Heart right ventricle (tissue), 16 donors: ENCODE measurements at regions not wholly inside any gene's neighbourhood (a gene's known extent, or its start where the extent isn't known, plus 50 kb on each side); places are given as distances from the start of the nearest gene placed in this dataset.

Experiments used
- ATAC-seq, 8 donors: fragments of 200-7000 bp; cut with Tn5 transposase; one replicate each; pipeline ENCODE4 v1.9.1; 2020; ENCODE audit warnings: mild to moderate bottlenecking in 8 of 8, moderate library complexity in 8 of 8, moderate number of reproducible peaks in 1 of 8
- DNase-seq, 2 donors: peaks; one replicate each; pipeline ENCODE4 v3.0.0-alpha.2; 2020
- H3K27ac ChIP-seq, 10 donors: fragments of 200-600 bp; sonication (generic) in 2 of 10; one replicate each; pipeline versions ENCODE4 v1.5.0 to v1.8.0; 2020 to 2022; ENCODE audit warnings: mild to moderate bottlenecking in 3 of 10
- H3K27me3 ChIP-seq, 7 donors: fragments of 200-600 bp; one replicate each; pipeline ENCODE4 v1.8.0; 2021 to 2022; ENCODE audit warnings: mild to moderate bottlenecking in 2 of 7
- H3K36me3 ChIP-seq, 9 donors: fragments of 200-600 bp; sonication (generic) in 1 of 9; one replicate each; pipeline versions ENCODE4 v1.5.0 to v1.8.0; 2020 to 2022; ENCODE audit warnings: mild to moderate bottlenecking in 2 of 9
- H3K4me1 ChIP-seq, 9 donors: fragments of 200-600 bp; sonication (generic) in 1 of 9; one replicate each; pipeline versions ENCODE4 v1.5.0 to v1.8.0; 2020 to 2022; ENCODE audit warnings: mild to moderate bottlenecking in 4 of 9
- H3K4me3 ChIP-seq, 10 donors: fragments of 200-600 bp; sonication (generic) in 2 of 10; one replicate each; pipeline versions ENCODE4 v1.5.0 to v1.8.0; 2020 to 2022; ENCODE audit warnings: mild to moderate bottlenecking in 7 of 10, moderate library complexity in 2 of 10
- H3K9me3 ChIP-seq, 11 donors: fragments of 200-600 bp in 10 of 11; sonication (generic) in 2 of 11; one replicate each; pipeline versions ENCODE4 v1.5.0 to v1.8.0; 2013 to 2022; ENCODE audit warnings: mild to moderate bottlenecking in 2 of 11, control low read depth in 1 of 11, moderate library complexity in 1 of 11
- WGBS, 2 donors: extraction: QIAGEN DNeasy Blood & Tissue Kit; methylation state at CpG; one replicate each; pipeline ENCODE4 v1.1.7; 2013; ENCODE audit warnings: inconsistent platforms in 1 of 2; 5-methylcytosine and 5-hydroxymethylcytosine counted together
- intact Hi-C, 10 donors: fragments of 100-400 bp; cut with DNase I; formaldehyde crosslinking; loops; one replicate each; pipeline versions ENCODE4 v1.11.1 to v1.14.2; 2022
- TF ChIP-seq, protein P1 (sequence below), 9 donors: fragments of 200-600 bp; sonication (generic) in 2 of 9; IDR thresholded peaks; one replicate each; pipeline versions ENCODE4 v1.5.0 to v1.8.0; 2021 to 2022; ENCODE audit warnings: antibody characterized with exemption in 9 of 9, mild to moderate bottlenecking in 5 of 9, moderate library complexity in 1 of 9
- donor health status: Arrhythmogenic right ventricular cardiomyopathy.
- donor health status: ischemic (EF 13 %, LVEDD 7.1; RV severe dilation, severe dysfunction).
- donor health status: healthy with polysubstance abuse.
- donor health status: DM: no; HTN: yes; CAD: no.
- donor health status: DM: no; HTN: no; CAD: no.
- donor health status: ischemic (EF 25% LVEDD 6.9; RV normal size, moderate dysfunction).
- donor health status: ischemic (EF 25% LVEDD 5.7; RV mildly dilated, moderate dysfunction).
- donor health status: healthy.
- donor health status: DM: yes; HTN: yes; CAD: no.
- donor health status: Ischemic cardiomyopathy.
- donor health status: ischemic (EF 35%, LVEDD 5.7; RV mildly dilated, moderate dysfunction).
- donor health status: nonischemic (EF 11% LVEDD 7.7; RV severe dilation, severe dysfunction).
- donor health status: DM: yes; HTN: yes; CAD: no.
- donor health status: PGD.
- donor health status: ischemic (EF 29% LVEDD 5.4; RV normal size, mild dysfunction).
- donor health status: nonischemic (EF 23%, LVEDD 6.1; RV moderate dilation, normal function).

DNA sequence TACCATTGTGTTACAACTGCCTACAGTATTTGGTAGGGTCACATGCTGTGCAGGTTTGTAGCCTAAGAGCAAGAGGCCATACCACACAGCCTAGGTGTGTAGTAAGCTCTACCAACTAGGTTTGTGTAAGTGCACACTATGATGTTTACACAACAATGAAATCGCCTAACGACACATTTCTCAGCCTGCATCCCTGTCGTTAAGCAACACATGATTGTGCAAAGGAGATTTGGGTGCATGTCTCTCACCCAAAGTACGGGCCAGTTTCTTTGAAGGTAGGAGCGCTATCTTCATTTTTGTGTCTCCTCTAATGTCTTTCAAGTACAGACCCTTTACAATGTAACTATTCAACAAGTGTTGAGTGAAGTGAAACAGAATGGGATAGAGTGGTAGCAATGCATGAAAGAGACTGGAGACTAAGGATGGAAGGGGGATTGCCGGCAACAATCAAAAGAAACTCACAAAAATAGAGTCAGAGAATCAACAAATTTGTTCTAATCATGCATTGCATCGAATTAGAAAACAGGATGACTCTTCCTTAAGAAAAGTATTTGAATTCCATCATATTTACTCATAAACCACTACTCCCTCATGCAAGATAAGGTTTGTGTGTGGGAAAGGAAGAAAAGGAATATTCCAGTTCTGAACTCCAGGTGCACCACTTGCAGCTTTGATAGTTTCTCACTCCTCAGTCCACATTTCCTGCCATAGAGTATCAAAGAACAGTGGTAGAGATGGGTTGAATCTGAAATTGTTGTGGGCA is 60.2 kb upstream of the TNFRSF19 start:
- H3K36me3 ChIP-seq = no peaks in the 10 kb centered on the region
- DNase-seq = no peak
- H3K4me1 ChIP-seq = peaks cover 7 to 60% (median 31%) of the 10 kb centered on the region in 9 donors
- WGBS, 2 donors = 62 to 72% methylated on average over 7 of the region's 7 CpGs
- no peaks in the 10 kb centered on the region for H3K9me3 ChIP-seq
- peak overlapping the region in 6 of 10 donors; percentile 13 to 42 (median 29) for H3K27ac ChIP-seq
- ATAC-seq = no peak
- H3K27me3 ChIP-seq = no peaks in the 10 kb centered on the region
- no peak overlapping the region for H3K4me3 ChIP-seq
- TF ChIP-seq, protein P1, sequence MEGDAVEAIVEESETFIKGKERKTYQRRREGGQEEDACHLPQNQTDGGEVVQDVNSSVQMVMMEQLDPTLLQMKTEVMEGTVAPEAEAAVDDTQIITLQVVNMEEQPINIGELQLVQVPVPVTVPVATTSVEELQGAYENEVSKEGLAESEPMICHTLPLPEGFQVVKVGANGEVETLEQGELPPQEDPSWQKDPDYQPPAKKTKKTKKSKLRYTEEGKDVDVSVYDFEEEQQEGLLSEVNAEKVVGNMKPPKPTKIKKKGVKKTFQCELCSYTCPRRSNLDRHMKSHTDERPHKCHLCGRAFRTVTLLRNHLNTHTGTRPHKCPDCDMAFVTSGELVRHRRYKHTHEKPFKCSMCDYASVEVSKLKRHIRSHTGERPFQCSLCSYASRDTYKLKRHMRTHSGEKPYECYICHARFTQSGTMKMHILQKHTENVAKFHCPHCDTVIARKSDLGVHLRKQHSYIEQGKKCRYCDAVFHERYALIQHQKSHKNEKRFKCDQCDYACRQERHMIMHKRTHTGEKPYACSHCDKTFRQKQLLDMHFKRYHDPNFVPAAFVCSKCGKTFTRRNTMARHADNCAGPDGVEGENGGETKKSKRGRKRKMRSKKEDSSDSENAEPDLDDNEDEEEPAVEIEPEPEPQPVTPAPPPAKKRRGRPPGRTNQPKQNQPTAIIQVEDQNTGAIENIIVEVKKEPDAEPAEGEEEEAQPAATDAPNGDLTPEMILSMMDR (IDR thresholded peaks at IDR 0.05) = no peak
- intact Hi-C loops = loop anchor here in 8 of 10 donors (2.0 to 10.0 kb wide), 5 partner anchors 37 to 62 kb away; partner anchors contain the start of gene TNFRSF19 (in 2 of the 8)

DNA sequence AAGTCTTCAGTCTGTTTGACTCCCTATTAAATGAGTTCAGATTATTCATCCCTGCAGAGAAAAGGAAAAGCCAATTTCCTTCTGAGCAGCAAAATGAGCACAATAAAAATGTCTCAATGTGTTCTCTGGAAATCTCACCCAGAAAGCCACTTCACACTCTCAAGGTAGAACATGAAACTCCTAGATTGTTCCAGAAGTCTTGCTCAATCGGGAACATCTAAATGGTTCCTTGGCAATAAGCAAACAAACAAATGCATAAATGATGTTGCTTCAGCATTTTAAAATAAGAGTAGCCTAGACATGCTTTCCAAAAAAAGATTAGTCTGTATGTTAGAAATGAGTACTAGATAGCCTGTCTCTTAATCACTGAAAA is 59.7 kb upstream of the TNFRSF19 start:
- no peaks in the 10 kb centered on the region for H3K27me3 ChIP-seq
- ATAC-seq = peak in 1 of 8 donors; percentile 4
- no peak for DNase-seq
- no peaks in the 10 kb centered on the region for H3K9me3 ChIP-seq
- H3K27ac ChIP-seq = peak overlapping the region in 6 of 10 donors; percentile 15 to 53 (median 40)
- TF ChIP-seq, protein P1 (IDR thresholded peaks at IDR 0.05) = no peak
- WGBS, 2 donors = 38 to 50% methylated on average over 1 of the region's 1 CpG
- H3K36me3 ChIP-seq = no peaks in the 10 kb centered on the region
- intact Hi-C loops = loop anchor here in 8 of 10 donors (2.0 to 10.0 kb wide), 5 partner anchors 37 to 62 kb away; partner anchors contain the start of gene TNFRSF19 (in 2 of the 8)
- H3K4me1 ChIP-seq = peaks cover 7 to 56% (median 25%) of the 10 kb centered on the region in 9 donors
- H3K4me3 ChIP-seq = no peak overlapping the region

DNA sequence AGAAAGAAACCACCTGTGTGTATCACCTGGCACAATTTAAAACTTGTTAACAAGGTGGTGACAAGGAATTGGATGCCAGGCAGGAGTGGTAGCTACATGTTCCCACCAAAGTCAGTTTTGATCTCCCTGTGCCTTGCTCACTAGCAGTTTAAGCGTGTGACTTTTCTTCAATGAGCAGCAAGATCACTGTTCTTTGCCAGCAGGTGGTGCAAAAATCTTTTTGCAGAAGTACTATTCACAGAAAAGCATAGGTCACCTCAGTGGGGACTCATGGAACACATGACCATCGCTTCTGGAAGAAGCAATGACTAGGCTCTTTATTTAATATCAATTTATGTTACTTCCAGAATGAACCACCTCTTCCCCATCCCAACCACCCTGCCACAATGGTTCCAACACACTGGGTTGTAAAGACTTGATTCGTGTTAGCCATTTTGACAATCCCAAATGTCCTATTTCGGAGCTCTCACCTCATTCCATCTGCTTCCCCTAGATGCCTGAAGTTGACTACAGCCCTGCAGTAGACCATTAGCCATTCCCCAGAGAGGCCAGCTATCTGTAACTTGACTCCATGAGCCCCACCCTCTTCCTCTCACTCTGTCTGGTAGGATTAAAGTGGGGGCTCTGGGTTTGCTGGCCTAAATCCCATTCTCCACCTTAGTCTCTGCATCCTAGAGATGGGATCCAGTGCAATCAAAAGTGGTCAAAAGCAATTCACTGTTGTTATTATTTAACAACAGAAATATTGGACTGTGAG is 59.1 kb upstream of the TNFRSF19 start:
- ATAC-seq (peak in 3 of 8 donors; percentile 13 to 35 (median 33)), DNase-seq (peak in 1 of 2 donors; percentile 40)
- intact Hi-C loops = loop anchor here in 8 of 10 donors (2.0 to 10.0 kb wide), 5 partner anchors 36 to 61 kb away; partner anchors contain the start of gene TNFRSF19 (in 2 of the 8)
- WGBS, 2 donors = 74 to 77% methylated on average over 4 of the region's 4 CpGs
- H3K27ac ChIP-seq = peak overlapping the region in 6 of 10 donors; percentile 15 to 53 (median 40)
- TF ChIP-seq, protein P1 (IDR thresholded peaks at IDR 0.05) = peak in 7 of 9 donors; percentile 17 to 60 (median 48)
- no peaks in the 10 kb centered on the region for H3K36me3 ChIP-seq
- H3K9me3 ChIP-seq = no peaks in the 10 kb centered on the region
- peaks cover 6 to 56% (median 20%) of the 10 kb centered on the region in 9 donors for H3K4me1 ChIP-seq
- no peak overlapping the region for H3K4me3 ChIP-seq
- H3K27me3 ChIP-seq = no peaks in the 10 kb centered on the region

DNA sequence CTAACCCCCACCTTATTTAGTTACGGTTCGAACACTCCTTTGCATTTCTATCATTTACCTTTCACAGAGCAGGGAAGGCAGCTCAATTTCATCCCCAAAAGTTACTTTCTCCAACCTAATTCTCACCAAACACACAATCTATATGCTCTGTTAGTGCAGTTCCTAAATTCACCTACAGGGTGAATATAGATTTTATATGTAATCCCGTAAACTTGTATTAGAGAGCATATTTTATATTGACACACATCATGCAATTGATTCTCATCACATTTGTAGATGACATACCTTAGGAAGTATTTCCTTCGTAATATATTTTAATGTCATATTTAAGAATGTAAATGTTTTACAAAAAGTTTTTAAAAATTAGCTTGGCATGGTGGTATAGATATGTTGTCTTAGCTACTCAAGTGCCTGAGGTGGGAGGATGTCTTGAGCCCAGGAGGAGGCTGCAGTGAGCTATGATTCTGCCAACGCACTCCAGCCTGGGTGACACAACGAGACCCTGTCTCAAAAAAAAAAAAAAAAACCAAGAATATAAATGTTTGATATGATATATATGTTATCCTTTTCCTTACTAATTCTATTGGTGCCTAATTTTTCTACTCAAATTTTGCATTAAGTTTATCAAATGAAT is 57.3 kb upstream of the TNFRSF19 start:
- no peaks in the 10 kb centered on the region for H3K27me3 ChIP-seq
- intact Hi-C loops = loop anchor here in 8 of 10 donors (2.0 to 10.0 kb wide), 5 partner anchors 34 to 59 kb away; partner anchors contain the start of gene TNFRSF19 (in 1 of the 8)
- H3K36me3 ChIP-seq = no peaks in the 10 kb centered on the region
- peaks cover 0 to 51% (median 16%) of the 10 kb centered on the region in 9 donors for H3K4me1 ChIP-seq
- DNase-seq (no peak), ATAC-seq (no peak)
- H3K4me3 ChIP-seq = no peak overlapping the region
- no peaks in the 10 kb centered on the region for H3K9me3 ChIP-seq
- TF ChIP-seq, protein P1 (IDR thresholded peaks at IDR 0.05) = peak in 3 of 9 donors; percentile 8 to 38 (median 8)
- WGBS, 2 donors = 88% methylated on average over 6 of the region's 6 CpGs
- H3K27ac ChIP-seq = peak overlapping the region in 7 of 10 donors; percentile 7 to 73 (median 56)
